ENCODE measurements at regions not wholly inside any gene's neighbourhood (a gene's known extent, or its start where the extent isn't known, plus 50 kb on each side); places are given as distances from the start of the nearest gene placed in this dataset.
A peak's percentile ranks its signal among the peaks of the same experiment; 100 is the strongest.

GRCh38 chr6:137362878-137363804 lies 131.1 kb downstream of the OLIG3 start:
- Histone ChIP-seq H3K4me2 (ENCODE audit: low read length, poor library complexity, severe bottlenecking) (no peak overlapping the region), H2BK12ac (ENCODE audit: low read length in 2 of 2) (no peak overlapping the region), H3K36me3 (ENCODE audit: control insufficient read depth in 1 of 2, insufficient read depth in 2 of 2, low read depth in 1 of 2, low read length in 2 of 2) (no peaks in the 10 kb centered on the region), H3K18ac (ENCODE audit: low read depth in 1 of 2, low read length in 2 of 2) (no peak overlapping the region), H3K9ac (ENCODE audit: low read length) (no peak overlapping the region), H3K27me3 (ENCODE audit: control insufficient read depth in 1 of 2, insufficient read depth in 1 of 2, low read length in 2 of 2) (no peaks in the 10 kb centered on the region), H2BK120ac (ENCODE audit: low read depth, low read length) (no peak overlapping the region), H3K9me3 (ENCODE audit: control insufficient read depth, low read length) (no peaks in the 10 kb centered on the region), H2BK15ac (ENCODE audit: low read depth, poor library complexity, severe bottlenecking) (no peak overlapping the region), H3K27ac (ENCODE audit: low read length, poor library complexity, severe bottlenecking) (no peak overlapping the region), H4K91ac (ENCODE audit: low read length) (no peak overlapping the region), H2AFZ (ENCODE audit: low read depth, low read length) (no peak overlapping the region), H2BK5ac (ENCODE audit: low read depth, low read length, poor library complexity, severe bottlenecking) (no peak overlapping the region), H3K23ac (ENCODE audit: low read length in 2 of 2) (no peak overlapping the region), H3K79me1 (replicated peaks; ENCODE audit: low read length, poor library complexity, severe bottlenecking) (no peaks in the 10 kb centered on the region), H3K4ac (ENCODE audit: low read depth in 1 of 2, low read length in 2 of 2) (no peak overlapping the region), H4K8ac (ENCODE audit: low read length) (no peak overlapping the region), H3K4me1 (ENCODE audit: control insufficient read depth, insufficient read depth, low read depth, low read length) (no peaks in the 10 kb centered on the region), H3K4me3 (ENCODE audit: insufficient read depth in 1 of 2, low read depth in 1 of 2, low read length in 2 of 2) (no peak overlapping the region), H2AK5ac (ENCODE audit: low read length, severe bottlenecking) (no peak overlapping the region), H3K14ac (ENCODE audit: low read length in 2 of 2) (no peak overlapping the region)
- DNase-seq, result no peak
- WGBS, result 87% methylated on average over 10 of the region's 16 CpGs

- Histone ChIP-seq H2BK5ac (ENCODE audit: low read depth, low read length, poor library complexity, severe bottlenecking) (no peak overlapping the region), H3K79me1 (replicated peaks; ENCODE audit: low read length, poor library complexity, severe bottlenecking) (no peaks in the 10 kb centered on the region), H3K4me3 (ENCODE audit: insufficient read depth in 1 of 2, low read depth in 1 of 2, low read length in 2 of 2) (no peak overlapping the region), H2AK5ac (ENCODE audit: low read length, severe bottlenecking) (no peak overlapping the region), H2AFZ (ENCODE audit: low read depth, low read length) (no peak overlapping the region), H3K9me3 (ENCODE audit: control insufficient read depth, low read length) (no peaks in the 10 kb centered on the region), H3K23ac (ENCODE audit: low read length in 2 of 2) (no peak overlapping the region), H2BK120ac (ENCODE audit: low read depth, low read length) (no peak overlapping the region), H2BK15ac (ENCODE audit: low read depth, poor library complexity, severe bottlenecking) (no peak overlapping the region), H3K4me2 (ENCODE audit: low read length, poor library complexity, severe bottlenecking) (no peak overlapping the region), H3K9ac (ENCODE audit: low read length) (no peak overlapping the region), H3K36me3 (ENCODE audit: control insufficient read depth in 1 of 2, insufficient read depth in 2 of 2, low read depth in 1 of 2, low read length in 2 of 2) (no peaks in the 10 kb centered on the region), H3K18ac (ENCODE audit: low read depth in 1 of 2, low read length in 2 of 2) (no peak overlapping the region), H3K27ac (ENCODE audit: low read length, poor library complexity, severe bottlenecking) (no peak overlapping the region), H3K4ac (ENCODE audit: low read depth in 1 of 2, low read length in 2 of 2) (no peak overlapping the region), H4K91ac (ENCODE audit: low read length) (no peak overlapping the region), H3K4me1 (ENCODE audit: control insufficient read depth, insufficient read depth, low read depth, low read length) (no peaks in the 10 kb centered on the region), H4K8ac (ENCODE audit: low read length) (no peak overlapping the region), H2BK12ac (ENCODE audit: low read length in 2 of 2) (no peak overlapping the region), H3K27me3 (ENCODE audit: control insufficient read depth in 1 of 2, insufficient read depth in 1 of 2, low read length in 2 of 2) (no peaks in the 10 kb centered on the region), H3K14ac (ENCODE audit: low read length in 2 of 2) (no peak overlapping the region)
- no peak for DNase-seq
Observed at GRCh38 chr6:137361701-137362100, 132.5 kb downstream of the OLIG3 start.

DNA sequence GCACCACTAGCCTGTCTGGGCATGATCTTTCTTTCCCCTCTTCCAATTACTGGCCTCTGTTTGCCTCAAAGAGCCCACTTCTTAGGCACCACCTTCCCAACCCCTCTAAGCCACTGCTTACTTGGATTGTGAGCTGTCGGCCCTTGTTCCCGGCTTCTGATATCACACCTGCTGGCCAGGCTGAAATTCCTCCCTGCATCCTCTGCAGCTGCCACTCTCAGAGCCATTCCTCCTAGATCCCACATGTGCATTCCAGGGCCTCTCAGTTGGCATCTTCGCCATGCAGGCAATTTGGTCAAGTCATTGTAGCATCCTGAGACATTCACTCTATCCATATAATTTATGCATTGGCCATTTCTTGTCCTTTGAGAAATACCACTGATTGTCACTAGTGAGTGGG lies 135.9 kb downstream of the OLIG3 start:
- no peak overlapping the region for H3K4me3 ChIP-seq (ENCODE audit: insufficient read depth in 1 of 2, low read depth in 1 of 2, low read length in 2 of 2)
- H3K27me3 ChIP-seq (ENCODE audit: control insufficient read depth in 1 of 2, insufficient read depth in 1 of 2, low read length in 2 of 2), result no peaks in the 10 kb centered on the region

DNA sequence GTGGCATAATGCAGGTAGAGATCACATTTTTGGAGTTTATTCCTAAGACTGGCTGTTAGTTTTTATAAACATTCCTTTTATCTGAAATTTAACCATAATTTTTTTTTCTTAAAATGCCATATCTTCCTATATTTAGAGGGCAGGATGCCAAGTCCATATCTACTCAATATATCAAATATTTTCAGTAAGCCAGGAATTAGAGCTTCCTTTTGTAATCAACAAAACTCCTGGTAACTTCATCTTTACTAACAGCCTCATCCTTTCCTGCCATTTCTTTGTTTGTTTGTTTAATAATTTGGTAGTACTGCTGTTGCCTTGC lies 136.3 kb downstream of the OLIG3 start:
- no peak overlapping the region for H2BK120ac ChIP-seq (ENCODE audit: low read depth, low read length)
- H3K4ac ChIP-seq (ENCODE audit: low read depth in 1 of 2, low read length in 2 of 2), result no peak overlapping the region
- no peak overlapping the region for H2AFZ ChIP-seq (ENCODE audit: low read depth, low read length)
- H3K23ac ChIP-seq (ENCODE audit: low read length in 2 of 2), result no peak overlapping the region
- no peak overlapping the region for H2AK5ac ChIP-seq (ENCODE audit: low read length, severe bottlenecking)
- no peaks in the 10 kb centered on the region for H3K36me3 ChIP-seq (ENCODE audit: control insufficient read depth in 1 of 2, insufficient read depth in 2 of 2, low read depth in 1 of 2, low read length in 2 of 2)
- H2BK5ac ChIP-seq (ENCODE audit: low read depth, low read length, poor library complexity, severe bottlenecking), result no peak overlapping the region
- no peak overlapping the region for H4K91ac ChIP-seq (ENCODE audit: low read length)
- no peaks in the 10 kb centered on the region for H3K79me1 ChIP-seq (replicated peaks; ENCODE audit: low read length, poor library complexity, severe bottlenecking)
- no peaks in the 10 kb centered on the region for H3K9me3 ChIP-seq (ENCODE audit: control insufficient read depth, low read length)
- H3K14ac ChIP-seq (ENCODE audit: low read length in 2 of 2), result no peak overlapping the region
- no peak overlapping the region for H3K9ac ChIP-seq (ENCODE audit: low read length)
- no peaks in the 10 kb centered on the region for H3K27me3 ChIP-seq (ENCODE audit: control insufficient read depth in 1 of 2, insufficient read depth in 1 of 2, low read length in 2 of 2)
- no peak overlapping the region for H4K8ac ChIP-seq (ENCODE audit: low read length)
- H3K18ac ChIP-seq (ENCODE audit: low read depth in 1 of 2, low read length in 2 of 2), result no peak overlapping the region
- H3K4me2 ChIP-seq (ENCODE audit: low read length, poor library complexity, severe bottlenecking), result no peak overlapping the region
- no peak for DNase-seq
- H2BK12ac ChIP-seq (ENCODE audit: low read length in 2 of 2), result no peak overlapping the region
- no peak overlapping the region for H3K4me3 ChIP-seq (ENCODE audit: insufficient read depth in 1 of 2, low read depth in 1 of 2, low read length in 2 of 2)
- H2BK15ac ChIP-seq (ENCODE audit: low read depth, poor library complexity, severe bottlenecking), result no peak overlapping the region
- H3K27ac ChIP-seq (ENCODE audit: low read length, poor library complexity, severe bottlenecking), result no peak overlapping the region
- H3K4me1 ChIP-seq (ENCODE audit: control insufficient read depth, insufficient read depth, low read depth, low read length), result peaks cover 2% of the 10 kb centered on the region

More for the DNA sequence above, 135.9 kb downstream of the OLIG3 start:
- Histone ChIP-seq H3K4ac (ENCODE audit: low read depth in 1 of 2, low read length in 2 of 2) (no peak overlapping the region), H3K23ac (ENCODE audit: low read length in 2 of 2) (peak overlapping the region in 1 of 2 experiments; percentile 5), H3K36me3 (ENCODE audit: control insufficient read depth in 1 of 2, insufficient read depth in 2 of 2, low read depth in 1 of 2, low read length in 2 of 2) (no peaks in the 10 kb centered on the region), H2AK5ac (ENCODE audit: low read length, severe bottlenecking) (no peak overlapping the region), H2BK120ac (ENCODE audit: low read depth, low read length) (no peak overlapping the region), H2BK15ac (ENCODE audit: low read depth, poor library complexity, severe bottlenecking) (no peak overlapping the region), H3K9me3 (ENCODE audit: control insufficient read depth, low read length) (no peaks in the 10 kb centered on the region), H3K14ac (ENCODE audit: low read length in 2 of 2) (no peak overlapping the region), H3K27ac (ENCODE audit: low read length, poor library complexity, severe bottlenecking) (no peak overlapping the region), H2BK12ac (ENCODE audit: low read length in 2 of 2) (no peak overlapping the region), H2BK5ac (ENCODE audit: low read depth, low read length, poor library complexity, severe bottlenecking) (no peak overlapping the region), H3K79me1 (replicated peaks; ENCODE audit: low read length, poor library complexity, severe bottlenecking) (no peaks in the 10 kb centered on the region), H3K9ac (ENCODE audit: low read length) (no peak overlapping the region), H3K4me2 (ENCODE audit: low read length, poor library complexity, severe bottlenecking) (no peak overlapping the region), H4K91ac (ENCODE audit: low read length) (no peak overlapping the region), H3K18ac (ENCODE audit: low read depth in 1 of 2, low read length in 2 of 2) (no peak overlapping the region), H2AFZ (ENCODE audit: low read depth, low read length) (no peak overlapping the region), H4K8ac (ENCODE audit: low read length) (no peak overlapping the region), H3K4me1 (ENCODE audit: control insufficient read depth, insufficient read depth, low read depth, low read length) (peaks cover 2% of the 10 kb centered on the region)
- DNase-seq, result no peak
- WGBS, result 83% methylated on average over 3 of the region's 3 CpGs
